ENCODE measurements at regions not wholly inside any gene's neighbourhood (a gene's known extent, or its start where the extent isn't known, plus 50 kb on each side); places are given as distances from the start of the nearest gene placed in this dataset.

GRCh38 chr2:7201851-7202250, 284.6 kb downstream of the RNF144A start:
- TF ChIP-seq EZH2 (IDR thresholded peaks at IDR 0.05; ENCODE audit: insufficient read depth, poor library complexity, severe bottlenecking) (no peak), EZH2phosphoT487 (IDR thresholded peaks at IDR 0.05; ENCODE audit: insufficient read depth, low read depth) (no peak)

Data from GM23248 (cell line).